Lung (tissue), 11 donors: ENCODE measurements at regions not wholly inside any gene's neighbourhood (a gene's known extent, or its start where the extent isn't known, plus 50 kb on each side); places are given as distances from the start of the nearest gene placed in this dataset.

Experiments
- ATAC-seq: fragments of 200-7000 bp; cut with Tn5 transposase; one replicate; pipeline ENCODE4 v1.9.1; 2020; ENCODE audit warnings: moderate number of reproducible peaks; ENCODE audit not compliant: insufficient read depth, low FRiP score
- DNase-seq, 3 donors: peaks; one replicate each; pipeline ENCODE4 v3.0.0-alpha.2; 2013 to 2017
- H3K27ac ChIP-seq, 2 donors: one replicate each; pipeline ENCODE4 v1.5.1; 2013; ENCODE audit warnings: mild to moderate bottlenecking in 2 of 2, moderate library complexity in 2 of 2, control low read depth in 1 of 2, inconsistent platforms in 1 of 2, low read depth in 1 of 2, low read length in 1 of 2
- H3K27me3 ChIP-seq, 3 donors: one replicate each; pipeline ENCODE4 v1.5.1; 2013; ENCODE audit warnings: low read length in 2 of 3; ENCODE audit not compliant: control insufficient read depth in 3 of 3, insufficient read depth in 3 of 3
- H3K36me3 ChIP-seq, 4 donors: one replicate each; pipeline ENCODE4 v1.5.1; 2013; ENCODE audit warnings: low read length in 4 of 4, mild to moderate bottlenecking in 1 of 4, moderate library complexity in 1 of 4; ENCODE audit not compliant: control insufficient read depth in 4 of 4, insufficient read depth in 4 of 4
- H3K4me1 ChIP-seq, 5 donors: one replicate each; pipeline ENCODE4 v1.5.1; 2013; ENCODE audit warnings: low read length in 5 of 5, mild to moderate bottlenecking in 2 of 5, moderate library complexity in 1 of 5; ENCODE audit not compliant: control insufficient read depth in 5 of 5, insufficient read depth in 5 of 5
- H3K4me3 ChIP-seq: one replicate; pipeline ENCODE4 v1.5.1; 2013; ENCODE audit warnings: mild to moderate bottlenecking, control low read depth, moderate library complexity
- H3K9ac ChIP-seq, 2 donors: one replicate each; pipeline ENCODE4 v1.5.1; 2013; ENCODE audit warnings: low read length in 2 of 2, control low read depth in 1 of 2; ENCODE audit not compliant: insufficient read depth in 1 of 2
- H3K9me3 ChIP-seq, 4 donors: one replicate each; pipeline ENCODE4 v1.5.1; 2013; ENCODE audit warnings: low read length in 3 of 4, mild to moderate bottlenecking in 1 of 4, moderate library complexity in 1 of 4; ENCODE audit not compliant: control insufficient read depth in 4 of 4, insufficient read depth in 3 of 4
- CTCF ChIP-seq: IDR thresholded peaks from 2 replicates; pipeline ENCODE4 v1.5.1; 2012; ENCODE audit warnings: mild to moderate bottlenecking; ENCODE audit errors: control extremely low read depth, extremely low read depth
- whole genome bisulfite sequencing, 2 donors: extraction: QIAGEN DNeasy Blood & Tissue Kit; methylation state at CpG; one replicate each; pipeline ENCODE4 v1.1.7; 2013; 5-methylcytosine and 5-hydroxymethylcytosine counted together
- donor health status: control.
- donor health status: control.
- donor health status: Bipolar disorder and iron deficiency.
- donor health status: healthy.
- donor health status: DM: yes; HTN: yes; CAD: no.

- H3K27ac ChIP-seq = no peak overlapping the region
- ATAC-seq = no peak
- H3K36me3 ChIP-seq = no peaks in the 10 kb centered on the region
- no peak overlapping the region for H3K4me3 ChIP-seq
- peak; percentile 47 to 88 (median 85) for DNase-seq
- no peak for TF ChIP-seq CTCF
- H3K27me3 ChIP-seq = no peaks in the 10 kb centered on the region
- peaks cover 0 to 11% (median 3%) of the 10 kb centered on the region in 5 donors for H3K4me1 ChIP-seq
- no peaks in the 10 kb centered on the region for H3K9me3 ChIP-seq
- 60 to 72% methylated on average over 2 of the region's 2 CpGs for WGBS, 2 donors
- H3K9ac ChIP-seq = no peak overlapping the region
Observed at GRCh38 chr3:23696842-23697241, 108.9 kb upstream of the UBE2E1 start.

DNA sequence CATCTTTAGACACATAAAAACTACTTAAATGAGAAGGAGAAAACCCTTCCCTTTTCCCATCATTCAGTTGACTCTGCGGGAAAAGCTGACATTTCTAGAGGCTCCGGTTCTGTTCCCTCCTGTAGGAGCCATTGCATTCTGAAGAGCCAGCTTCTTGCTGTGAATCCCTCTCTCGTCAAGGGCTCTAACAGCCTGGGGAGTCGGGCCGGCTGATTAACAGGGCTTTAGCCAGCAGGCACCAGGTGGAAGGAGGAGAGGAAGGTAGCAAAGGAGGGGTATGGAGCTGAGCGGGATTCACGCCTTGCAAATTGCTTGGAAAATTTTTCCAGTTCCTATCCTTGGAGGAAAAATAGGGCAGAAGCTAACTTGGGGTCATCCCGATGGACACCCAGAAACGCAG lies 108.3 kb upstream of the UBE2E1 start:
- no peak overlapping the region for H3K4me3 ChIP-seq
- no peaks in the 10 kb centered on the region for H3K9me3 ChIP-seq
- no peaks in the 10 kb centered on the region for H3K36me3 ChIP-seq
- TF ChIP-seq CTCF = no peak
- no peaks in the 10 kb centered on the region for H3K27me3 ChIP-seq
- H3K9ac ChIP-seq = no peak overlapping the region
- H3K4me1 ChIP-seq = peaks cover 0 to 11% (median 3%) of the 10 kb centered on the region in 5 donors
- no peak for DNase-seq
- WGBS, 2 donors = 74 to 80% methylated on average over 9 of the region's 9 CpGs
- no peak for ATAC-seq
- H3K27ac ChIP-seq = no peak overlapping the region

GRCh38 chr3:23698652-23699313 lies 107.0 kb upstream of the UBE2E1 start:
- Histone ChIP-seq H3K27ac (no peak overlapping the region), H3K27me3 (no peaks in the 10 kb centered on the region), H3K36me3 (no peaks in the 10 kb centered on the region), H3K4me3 (no peak overlapping the region), H3K9ac (no peak overlapping the region), H3K9me3 (no peaks in the 10 kb centered on the region), H3K4me1 (peaks cover 0 to 11% (median 3%) of the 10 kb centered on the region in 5 donors)
- no peak for TF ChIP-seq CTCF
- no peak for ATAC-seq
- no peak for DNase-seq
- WGBS, 2 donors = 80 to 82% methylated on average over 2 of the region's 2 CpGs

GRCh38 chr3:23700616-23701015 lies 105.1 kb upstream of the UBE2E1 start:
- no peaks in the 10 kb centered on the region for H3K36me3 ChIP-seq

More at GRCh38 chr3:23700616-23701015, 105.1 kb upstream of the UBE2E1 start:
- no peaks in the 10 kb centered on the region for H3K27me3 ChIP-seq
- no peak overlapping the region for H3K9ac ChIP-seq
- H3K4me3 ChIP-seq = no peak overlapping the region
- ATAC-seq = no peak
- WGBS, 2 donors = 85 to 87% methylated on average over 4 of the region's 4 CpGs
- no peak overlapping the region for H3K27ac ChIP-seq
- no peak for DNase-seq
- H3K9me3 ChIP-seq = no peaks in the 10 kb centered on the region
- no peak for TF ChIP-seq CTCF
- peaks cover 0 to 11% (median 3%) of the 10 kb centered on the region in 5 donors for H3K4me1 ChIP-seq
